ENCODE measurements at regions not wholly inside any gene's neighbourhood (a gene's known extent, or its start where the extent isn't known, plus 50 kb on each side); places are given as distances from the start of the nearest gene placed in this dataset.

DNA sequence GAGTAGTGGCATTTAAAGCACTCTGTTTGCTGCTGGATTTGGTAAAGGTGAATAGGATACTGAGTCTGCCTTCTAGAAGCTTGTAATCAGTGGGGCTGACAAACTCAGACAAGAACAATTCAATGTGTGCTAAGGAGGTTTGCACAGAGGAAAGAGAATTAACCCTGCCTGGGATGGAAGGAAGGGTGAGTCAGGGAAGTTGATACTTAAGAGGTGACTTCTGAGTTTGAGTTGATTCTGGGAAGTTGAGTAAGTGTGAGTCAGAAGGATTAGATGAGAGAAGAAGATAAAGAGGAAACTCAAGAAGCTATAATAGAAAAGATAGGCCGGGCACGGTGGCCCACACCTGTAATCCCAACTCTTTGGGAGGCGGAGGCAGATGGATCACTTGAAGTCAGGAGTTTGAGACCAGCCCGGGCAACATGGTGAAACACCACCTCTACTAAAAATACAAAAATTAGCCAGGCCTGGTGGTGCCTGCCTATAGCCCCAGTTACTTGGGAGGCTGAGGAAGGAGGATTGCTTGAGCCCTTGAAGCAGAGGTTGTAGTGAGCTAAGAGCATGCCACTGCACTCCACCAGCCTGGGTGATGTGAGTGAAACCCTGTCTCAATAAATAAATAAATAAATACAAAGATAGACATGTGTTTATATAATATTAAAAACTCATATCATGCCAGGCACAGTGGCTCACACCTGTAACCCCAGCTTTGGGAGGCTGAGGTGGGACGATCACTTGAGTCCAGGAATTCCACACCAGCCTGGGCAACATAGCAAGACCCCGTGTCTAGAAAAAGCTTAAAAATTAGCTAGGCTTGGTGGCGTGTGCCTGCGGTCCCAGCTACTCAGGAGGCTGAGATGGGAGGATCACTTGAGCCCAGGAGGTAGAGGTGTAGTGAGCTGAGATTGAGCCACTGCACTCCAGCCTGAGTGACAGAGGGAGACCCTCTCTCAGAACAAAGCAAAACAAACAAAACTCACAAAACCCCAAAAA, 126.8 kb upstream of the CPM start:
- in situ Hi-C loops (cut with HindIII; ENCODE audit: low sequenced_read_pairs): loop anchor here (5.0 kb wide), 1 partner anchor 192 kb away; no protein-coding TSS in a partner anchor

DNA sequence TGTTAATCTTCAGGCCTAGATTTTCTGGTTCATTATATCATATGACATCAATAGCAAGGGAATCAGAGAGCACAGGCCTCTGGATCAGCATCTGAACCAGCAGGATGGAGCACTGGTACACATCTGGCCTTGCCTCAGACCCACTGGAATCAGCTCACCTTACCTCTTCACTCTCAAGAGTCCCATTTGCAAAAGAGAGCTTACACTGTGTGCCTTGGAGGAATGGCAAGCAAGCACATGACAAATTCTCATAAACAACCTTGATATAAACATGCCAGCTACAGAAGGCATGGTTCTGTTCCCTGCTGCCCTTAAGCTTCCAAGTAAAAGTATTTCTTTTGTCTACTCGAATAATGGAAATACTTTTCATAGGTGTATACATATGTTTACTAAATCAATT, 128.6 kb upstream of the CPM start:
- in situ Hi-C loops (cut with HindIII; ENCODE audit: low sequenced_read_pairs): no loop called here

- in situ Hi-C loops (cut with HindIII; ENCODE audit: low sequenced_read_pairs): no loop called here
Measured at GRCh38 chr12:69062621-69063237, 129.8 kb upstream of the CPM start.

DNA sequence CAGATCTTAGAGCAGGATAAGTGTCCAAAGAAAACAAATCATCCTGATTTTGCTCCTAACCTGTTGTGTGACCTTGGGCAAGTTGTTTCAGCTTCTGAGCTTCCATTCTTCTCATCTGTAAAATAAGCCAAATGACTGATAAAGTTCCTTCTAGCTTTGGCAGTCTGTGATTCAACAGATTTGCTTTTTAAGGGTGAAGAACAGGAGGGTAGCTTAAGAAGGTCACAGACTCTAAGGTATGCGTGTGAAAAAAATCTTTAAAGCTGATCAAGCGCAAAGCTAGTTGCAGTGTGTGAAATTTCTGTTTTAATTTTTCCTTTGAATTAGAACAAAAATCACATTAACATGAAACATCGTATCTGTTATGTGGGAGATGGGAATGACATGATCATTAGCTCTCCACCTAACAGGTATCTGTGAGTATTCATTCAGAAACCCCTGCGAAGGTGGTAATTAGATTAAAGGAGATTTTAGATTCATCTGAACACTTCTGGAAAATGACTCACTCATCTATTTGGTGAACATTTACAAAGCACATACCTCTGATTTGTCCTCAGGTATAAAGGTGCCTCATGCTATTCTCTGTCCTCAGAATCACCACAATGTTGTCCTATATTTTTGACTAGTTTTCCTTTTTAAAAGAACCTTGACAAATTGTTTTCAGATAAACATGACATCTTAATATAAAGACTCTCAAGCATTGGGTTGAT, 131.9 kb upstream of the CPM start:
- in situ Hi-C loops (cut with HindIII; ENCODE audit: low sequenced_read_pairs): no loop called here

GRCh38 chr12:69065775-69066174, 132.8 kb upstream of the CPM start:
- in situ Hi-C loops (cut with HindIII; ENCODE audit: low sequenced_read_pairs): no loop called here

- in situ Hi-C loops (cut with HindIII; ENCODE audit: low sequenced_read_pairs): no loop called here
Measured at GRCh38 chr12:69066492-69067373, 133.8 kb upstream of the CPM start.

- in situ Hi-C loops (cut with HindIII; ENCODE audit: low sequenced_read_pairs): no loop called here
Measured at GRCh38 chr12:69067713-69068112, 134.7 kb upstream of the CPM start.

GRCh38 chr12:69068448-69068847, 135.5 kb upstream of the CPM start:
- in situ Hi-C loops (cut with HindIII; ENCODE audit: low sequenced_read_pairs): no loop called here

DNA sequence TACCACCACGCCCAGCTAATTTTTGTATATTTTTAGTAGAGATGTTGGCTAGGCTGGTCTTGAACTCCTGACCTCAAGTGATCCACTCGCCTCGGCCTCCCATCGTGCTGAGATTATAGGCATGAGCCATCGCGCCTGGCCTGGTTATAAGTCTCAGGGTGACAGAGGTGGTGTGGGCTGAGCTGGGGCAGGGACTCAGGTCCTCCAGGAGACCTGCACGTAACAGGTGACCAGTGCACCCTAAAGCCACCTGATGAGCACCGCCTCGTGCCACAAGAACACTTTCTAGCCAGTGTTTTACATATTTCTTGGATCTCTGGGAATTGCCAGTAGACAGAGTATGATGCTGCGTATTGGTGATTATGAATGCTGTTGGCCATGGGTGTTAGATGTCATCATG, 136.5 kb upstream of the CPM start:
- in situ Hi-C loops (cut with HindIII; ENCODE audit: low sequenced_read_pairs): no loop called here

DNA sequence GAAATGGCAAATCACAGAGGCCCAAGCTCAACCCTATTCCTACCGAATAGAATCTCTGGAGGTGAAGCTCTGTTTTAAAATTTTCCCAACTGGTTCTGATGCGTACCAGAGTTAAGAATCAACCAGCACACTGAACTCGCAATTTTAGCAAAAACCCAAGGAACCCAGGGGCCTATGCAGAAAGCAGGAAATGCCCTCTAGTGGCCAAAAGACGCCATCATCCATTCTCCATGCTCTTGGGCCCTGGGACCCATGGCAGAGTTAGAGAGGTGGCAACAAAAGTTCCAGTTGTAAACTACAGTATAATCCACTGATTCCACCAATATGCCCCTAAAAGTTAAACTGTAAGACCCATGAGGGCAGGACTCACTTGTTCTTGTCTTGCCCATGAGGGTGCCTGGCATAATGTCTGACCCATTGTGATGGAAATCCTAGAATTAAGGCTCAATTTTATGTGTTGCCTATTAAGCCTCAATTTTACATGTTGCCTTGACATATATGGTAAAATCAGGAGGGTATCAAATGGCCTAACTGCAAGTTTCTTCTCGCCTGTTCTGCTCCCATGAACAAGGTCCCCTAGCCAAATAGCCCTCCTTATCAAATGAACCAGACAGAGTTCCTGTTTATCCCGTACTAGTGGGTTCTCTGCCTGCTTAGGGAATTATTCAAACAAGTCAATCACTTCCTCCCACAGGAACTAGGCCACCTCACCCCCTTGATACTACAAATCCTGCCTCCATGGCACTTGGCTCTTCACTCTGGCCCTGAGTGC, 137.5 kb upstream of the CPM start:
- in situ Hi-C loops (cut with HindIII; ENCODE audit: low sequenced_read_pairs): no loop called here

DNA sequence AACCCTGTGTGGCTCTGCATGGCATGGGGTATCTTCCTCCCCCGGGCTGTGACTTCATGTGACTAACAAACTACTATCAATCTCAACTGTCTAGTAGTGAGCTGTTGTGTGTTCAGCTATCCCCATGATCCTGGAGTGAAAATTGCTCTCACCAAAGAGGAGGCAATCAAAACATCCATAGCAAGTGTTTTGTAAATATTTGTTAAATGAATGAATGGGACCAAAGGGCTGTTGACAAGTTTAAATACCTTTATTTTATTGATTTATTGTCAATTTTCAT, 138.1 kb upstream of the CPM start:
- in situ Hi-C loops (cut with HindIII; ENCODE audit: low sequenced_read_pairs): no loop called here

DNA sequence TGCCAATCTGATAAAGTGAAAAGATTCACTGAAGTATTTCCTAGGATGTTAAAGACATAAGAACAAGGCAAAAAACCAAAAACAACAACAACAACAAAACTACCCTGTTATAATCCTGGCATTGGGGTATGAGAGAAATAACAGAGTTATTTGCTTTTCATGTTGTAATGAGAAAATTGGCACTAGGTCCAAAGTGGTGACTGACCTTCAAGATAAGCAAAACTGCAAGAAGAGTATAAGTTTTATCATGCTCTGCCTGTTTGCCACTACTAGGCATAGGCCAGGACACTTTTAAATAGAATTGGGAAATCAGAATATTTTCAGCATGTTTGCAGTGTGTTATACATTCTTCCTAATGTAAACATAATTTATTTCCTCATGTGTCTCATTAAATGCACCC, 140.1 kb upstream of the CPM start:
- in situ Hi-C loops (cut with HindIII; ENCODE audit: low sequenced_read_pairs): no loop called here

DNA sequence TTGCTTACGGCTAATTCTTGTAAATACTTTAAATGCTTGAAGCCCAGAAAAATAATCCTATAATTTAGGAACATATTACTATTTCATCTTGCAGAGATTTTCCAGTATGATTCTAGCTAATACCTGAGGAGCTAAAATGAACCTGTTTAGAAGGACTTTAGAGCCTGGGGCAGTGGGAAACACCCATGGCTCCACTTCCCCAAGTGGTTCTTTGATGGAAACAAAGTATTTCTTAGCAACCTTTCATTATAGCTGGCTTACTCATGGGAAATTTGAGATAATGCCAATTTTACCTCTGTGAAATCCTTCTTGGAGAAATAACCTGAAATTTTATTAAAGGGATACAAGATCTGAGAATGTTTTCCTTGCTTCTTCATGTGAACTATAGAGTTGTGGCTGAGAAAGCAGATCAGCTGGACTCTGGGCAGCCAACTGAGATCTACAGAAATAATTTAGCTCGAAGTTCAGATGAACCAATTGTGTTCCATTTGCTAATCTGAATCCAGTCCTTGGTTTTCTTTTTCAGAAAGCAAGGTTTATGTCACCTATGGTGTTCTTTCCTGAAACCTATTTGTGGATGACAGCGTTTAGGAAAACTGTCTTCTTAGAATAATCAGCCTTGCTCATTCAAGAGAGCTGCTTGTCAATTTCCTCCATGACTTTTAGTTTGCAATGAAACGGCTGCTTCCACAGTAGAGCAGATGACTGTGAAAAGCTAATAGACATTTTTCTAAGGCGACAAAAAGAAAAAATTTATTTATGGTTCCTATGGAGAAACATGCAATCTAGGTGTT, 141.8 kb upstream of the CPM start:
- in situ Hi-C loops (cut with HindIII; ENCODE audit: low sequenced_read_pairs): no loop called here

DNA sequence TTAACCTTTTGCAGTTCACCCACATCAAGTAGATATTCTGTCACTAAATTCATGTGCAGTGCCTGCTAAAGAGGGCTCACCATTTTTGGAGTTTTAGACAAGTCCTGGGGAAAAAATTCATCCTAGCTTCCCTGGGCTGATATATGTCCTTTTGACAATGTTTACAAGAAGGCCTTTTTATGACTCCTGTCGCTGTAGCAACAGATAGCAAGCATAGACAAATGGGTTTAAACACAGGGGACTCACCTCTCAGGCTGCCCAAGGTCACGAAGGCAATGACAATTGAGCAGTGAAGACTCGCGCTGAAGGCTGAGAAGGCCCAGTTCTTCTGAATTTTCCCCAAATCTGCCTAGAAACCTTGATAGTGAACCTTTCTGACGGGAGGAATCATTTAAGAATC, 150.7 kb upstream of the CPM start:
- in situ Hi-C loops (cut with HindIII; ENCODE audit: low sequenced_read_pairs): no loop called here

DNA sequence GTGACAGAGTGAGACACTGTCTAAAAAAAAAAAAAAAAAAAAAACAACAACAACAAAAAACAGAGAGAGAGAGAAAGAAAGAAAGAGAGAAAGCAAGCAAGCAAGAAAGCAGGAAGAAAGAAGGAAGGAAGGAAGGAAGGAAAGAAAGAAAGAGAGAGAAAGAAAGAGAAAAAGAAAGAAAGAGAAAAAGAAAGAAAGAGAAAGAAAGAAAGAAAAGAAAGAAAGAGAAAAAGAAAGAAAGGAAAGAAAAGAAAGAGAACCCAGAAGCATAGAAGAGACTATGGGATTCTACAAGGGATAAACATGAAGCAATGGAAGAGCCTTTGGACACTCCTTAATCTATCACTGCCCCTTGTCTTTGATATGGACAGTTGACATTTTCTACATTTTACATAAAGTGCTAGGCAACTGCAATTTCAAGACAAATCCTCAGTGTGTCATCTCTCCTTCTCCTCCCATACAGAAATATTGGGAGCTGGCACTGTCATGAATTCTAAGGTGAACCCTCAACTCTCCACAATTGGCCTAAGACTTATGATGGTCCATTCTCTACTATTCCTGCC, 151.9 kb upstream of the CPM start:
- in situ Hi-C loops (cut with HindIII; ENCODE audit: low sequenced_read_pairs): no loop called here

DNA sequence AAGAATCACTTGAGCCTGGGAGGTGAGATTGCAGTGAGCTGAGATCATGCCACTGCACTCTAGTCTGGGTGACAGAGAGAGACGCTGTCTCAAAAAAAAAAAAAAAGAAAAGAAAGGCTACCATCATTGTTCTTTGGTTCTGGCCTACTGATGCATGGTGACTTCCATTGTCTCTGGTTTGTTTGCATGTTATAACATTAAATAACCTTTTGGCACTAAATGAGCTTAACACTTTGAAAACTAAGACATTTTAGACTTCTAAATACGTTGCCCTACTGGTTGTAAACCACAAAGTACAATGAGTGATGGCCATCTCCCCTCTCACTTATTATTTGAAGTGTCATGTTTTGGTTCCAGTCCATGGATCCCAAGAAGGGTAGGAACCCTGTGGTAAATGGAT, 152.9 kb upstream of the CPM start:
- in situ Hi-C loops (cut with HindIII; ENCODE audit: low sequenced_read_pairs): no loop called here

- in situ Hi-C loops (cut with HindIII; ENCODE audit: low sequenced_read_pairs): no loop called here
Measured at GRCh38 chr12:69087986-69088385, 151.4 kb upstream of the CPSF6 start.

- in situ Hi-C loops (cut with HindIII; ENCODE audit: low sequenced_read_pairs): no loop called here
Measured at GRCh38 chr12:69090722-69091121, 148.6 kb upstream of the CPSF6 start.

DNA sequence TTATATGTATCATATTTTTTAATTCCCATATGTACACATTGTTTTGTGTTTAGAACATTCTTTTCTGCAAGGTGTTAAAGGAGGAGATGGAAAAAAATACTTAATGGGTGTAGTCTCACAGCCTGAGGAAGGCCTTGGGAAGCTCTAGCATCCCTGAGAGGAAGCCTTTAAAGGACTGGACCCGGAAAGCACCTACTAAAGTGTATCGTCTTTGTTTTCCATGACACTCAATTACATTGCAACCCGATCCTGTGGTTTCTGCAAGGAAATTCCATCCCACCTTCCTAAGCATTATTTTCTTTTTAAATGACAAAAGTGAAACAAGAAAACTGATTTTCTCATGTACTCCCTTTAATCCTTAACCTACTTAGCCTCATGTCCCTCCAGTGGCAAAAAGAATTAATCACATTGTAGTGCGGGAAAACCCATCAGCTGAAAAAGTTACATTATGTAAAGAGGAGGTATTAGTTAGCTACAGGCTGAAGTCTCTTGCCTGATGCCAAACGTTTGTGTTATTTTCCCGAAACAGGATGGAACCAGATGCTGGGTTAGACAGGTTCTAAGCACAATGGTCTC, 147.8 kb upstream of the CPSF6 start:
- in situ Hi-C loops (cut with HindIII; ENCODE audit: low sequenced_read_pairs): no loop called here

Measured in endothelial cell of hepatic sinusoid (primary cell).